NCI-H345 treated with DMSO at 0.1 percent for 48 hours (cell line): ENCODE measurements at regions not wholly inside any gene's neighbourhood (a gene's known extent, or its start where the extent isn't known, plus 50 kb on each side); places are given as distances from the start of the nearest gene placed in this dataset.
"Not testable (repeated sequence)": the region's sequence is repeated elsewhere in the genome, so short reads cannot be mapped to it uniquely, and the experiment has no call there.

ENCODE experiments used
- DNase-seq: peaks from one replicate; lab custom pipeline; 2025; ENCODE audit not compliant: unreplicated experiment; lab: John Stamatoyannopoulos, UW

- DNase-seq: no peak
These were observed 348.7 kb downstream of the SETD4 start for GRCh38 chr21:35711661-35712060.

GRCh38 chr21:35711213-35711612 lies 349.1 kb downstream of the SETD4 start:
- no peak for DNase-seq

GRCh38 chr21:35709990-35710389 lies 350.3 kb downstream of the SETD4 start:
- not testable (repeated sequence) for DNase-seq

GRCh38 chr21:35705888-35706287 lies 354.4 kb downstream of the SETD4 start:
- DNase-seq: no peak

GRCh38 chr21:35705237-35705887 lies 355.0 kb downstream of the SETD4 start:
- DNase-seq: no peak

- no peak for DNase-seq
These were observed 356.6 kb downstream of the SETD4 start for GRCh38 chr21:35703704-35704103.

GRCh38 chr21:35699361-35699760 lies 361.0 kb downstream of the SETD4 start:
- no peak for DNase-seq

GRCh38 chr21:35697321-35697808 lies 363.0 kb downstream of the SETD4 start:
- DNase-seq: peak; percentile 83

- DNase-seq: no peak
These were observed 363.7 kb downstream of the SETD4 start for GRCh38 chr21:35696644-35697043.

- no peak for DNase-seq
These were observed 368.0 kb downstream of the SETD4 start for GRCh38 chr21:35692311-35692710.

GRCh38 chr21:35690436-35690835 lies 369.9 kb downstream of the SETD4 start:
- no peak for DNase-seq

- DNase-seq: no peak
These were observed 374.2 kb downstream of the SETD4 start for GRCh38 chr21:35686156-35686555.

GRCh38 chr21:35683664-35684304 lies 376.5 kb downstream of the SETD4 start:
- no peak for DNase-seq

- DNase-seq: no peak
These were observed 377.3 kb downstream of the SETD4 start for GRCh38 chr21:35682904-35683549.

GRCh38 chr21:35681946-35682345 lies 378.4 kb downstream of the SETD4 start:
- DNase-seq: no peak

GRCh38 chr21:35679076-35679475 lies 381.2 kb downstream of the SETD4 start:
- no peak for DNase-seq

GRCh38 chr21:35678393-35678792 lies 381.9 kb downstream of the SETD4 start:
- no peak for DNase-seq

GRCh38 chr21:35677298-35677841 lies 383.0 kb downstream of the SETD4 start:
- DNase-seq: no peak

GRCh38 chr21:35674895-35675470 lies 385.3 kb downstream of the SETD4 start:
- no peak for DNase-seq

- no peak for DNase-seq
These were observed 386.1 kb downstream of the SETD4 start for GRCh38 chr21:35674091-35674671.

GRCh38 chr21:35672313-35672712 lies 388.0 kb downstream of the SETD4 start:
- DNase-seq: no peak
